ENCODE measurements at regions not wholly inside any gene's neighbourhood (a gene's known extent, or its start where the extent isn't known, plus 50 kb on each side); places are given as distances from the start of the nearest gene placed in this dataset.
"Not testable (repeated sequence)": the region's sequence is repeated elsewhere in the genome, so short reads cannot be mapped to it uniquely, and the experiment has no call there.

DNA sequence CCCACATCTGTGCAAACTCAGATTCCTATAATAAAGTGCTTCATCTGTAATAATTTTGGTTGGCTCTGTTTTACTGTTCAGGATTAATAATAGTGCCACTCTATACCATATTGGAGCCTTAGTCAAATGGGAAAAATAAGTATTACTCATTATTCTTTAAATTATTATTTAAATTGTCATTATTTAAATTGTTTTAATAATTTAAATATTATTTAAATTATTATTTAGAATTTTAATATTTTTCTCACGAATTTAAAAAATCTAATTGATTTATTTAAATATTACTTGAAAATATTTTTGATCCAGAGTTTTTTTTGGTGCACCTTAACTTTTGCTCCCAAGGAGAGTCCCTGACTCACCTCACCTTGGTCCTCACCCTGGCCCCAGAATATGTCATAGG, 245.7 kb upstream of the MDGA2 start:
- no peak overlapping the region for H3K4me3 ChIP-seq (ENCODE audit: low read depth, low read length)
- TF ChIP-seq, protein P1, sequence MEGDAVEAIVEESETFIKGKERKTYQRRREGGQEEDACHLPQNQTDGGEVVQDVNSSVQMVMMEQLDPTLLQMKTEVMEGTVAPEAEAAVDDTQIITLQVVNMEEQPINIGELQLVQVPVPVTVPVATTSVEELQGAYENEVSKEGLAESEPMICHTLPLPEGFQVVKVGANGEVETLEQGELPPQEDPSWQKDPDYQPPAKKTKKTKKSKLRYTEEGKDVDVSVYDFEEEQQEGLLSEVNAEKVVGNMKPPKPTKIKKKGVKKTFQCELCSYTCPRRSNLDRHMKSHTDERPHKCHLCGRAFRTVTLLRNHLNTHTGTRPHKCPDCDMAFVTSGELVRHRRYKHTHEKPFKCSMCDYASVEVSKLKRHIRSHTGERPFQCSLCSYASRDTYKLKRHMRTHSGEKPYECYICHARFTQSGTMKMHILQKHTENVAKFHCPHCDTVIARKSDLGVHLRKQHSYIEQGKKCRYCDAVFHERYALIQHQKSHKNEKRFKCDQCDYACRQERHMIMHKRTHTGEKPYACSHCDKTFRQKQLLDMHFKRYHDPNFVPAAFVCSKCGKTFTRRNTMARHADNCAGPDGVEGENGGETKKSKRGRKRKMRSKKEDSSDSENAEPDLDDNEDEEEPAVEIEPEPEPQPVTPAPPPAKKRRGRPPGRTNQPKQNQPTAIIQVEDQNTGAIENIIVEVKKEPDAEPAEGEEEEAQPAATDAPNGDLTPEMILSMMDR (IDR thresholded peaks at IDR 0.05; ENCODE audit: low read depth, low read length, missing control alignments): no peak
- in situ Hi-C loops (cut with HindIII; ENCODE audit: low sequenced_read_pairs): no loop called here
- no peak for DNase-seq (ENCODE audit: low read depth)

DNA sequence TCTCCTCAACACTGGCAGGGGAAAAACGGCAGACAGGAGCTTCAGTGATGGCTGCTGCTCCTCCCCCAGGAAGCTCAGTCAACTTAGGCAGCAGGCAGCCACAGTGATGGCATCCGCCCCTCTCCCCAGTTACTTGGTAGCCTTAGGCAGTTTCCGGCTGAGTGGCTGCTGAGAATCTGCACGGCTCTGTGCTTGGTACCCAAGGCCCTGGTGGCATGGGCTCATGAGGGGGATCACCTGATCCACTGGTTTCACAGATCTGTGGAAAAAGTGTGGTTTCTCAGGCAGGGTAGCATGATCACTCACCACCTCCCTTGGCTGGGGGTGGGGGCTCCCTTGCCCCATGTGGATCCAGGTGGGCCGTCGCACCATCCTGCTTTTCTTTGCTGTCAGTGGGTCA, 244.6 kb upstream of the MDGA2 start:
- in situ Hi-C loops (cut with HindIII; ENCODE audit: low sequenced_read_pairs): no loop called here
- H3K4me3 ChIP-seq (ENCODE audit: low read depth, low read length): no peak overlapping the region
- no peak for DNase-seq (ENCODE audit: low read depth)
- TF ChIP-seq, protein P1 (IDR thresholded peaks at IDR 0.05; ENCODE audit: low read depth, low read length, missing control alignments): no peak

DNA sequence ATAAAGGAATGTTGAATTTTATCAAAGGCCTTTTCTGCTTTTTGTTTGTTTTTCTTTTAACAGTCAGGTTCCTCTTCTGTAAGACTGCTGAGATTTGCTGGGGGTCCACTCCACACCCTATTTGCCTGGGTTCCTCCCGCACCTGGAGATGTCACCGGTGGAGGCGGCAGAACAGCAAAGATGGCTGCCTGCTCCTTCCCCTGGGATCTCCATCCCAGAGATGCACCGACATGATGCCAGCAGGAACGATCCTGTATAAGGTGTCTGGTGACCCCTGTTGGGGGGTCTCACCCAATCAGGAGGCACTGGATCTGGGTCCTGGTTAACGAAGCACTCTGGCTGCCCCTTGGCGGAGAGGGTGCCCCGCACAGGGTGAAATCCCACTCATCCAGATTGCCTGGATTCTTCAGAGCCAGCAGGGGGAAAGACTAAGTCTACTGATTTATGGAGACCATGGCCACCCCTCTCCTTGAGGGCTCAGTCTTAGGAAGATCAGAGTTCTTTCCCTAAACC, 244.0 kb upstream of the MDGA2 start:
- no peak for DNase-seq (ENCODE audit: low read depth)

DNA sequence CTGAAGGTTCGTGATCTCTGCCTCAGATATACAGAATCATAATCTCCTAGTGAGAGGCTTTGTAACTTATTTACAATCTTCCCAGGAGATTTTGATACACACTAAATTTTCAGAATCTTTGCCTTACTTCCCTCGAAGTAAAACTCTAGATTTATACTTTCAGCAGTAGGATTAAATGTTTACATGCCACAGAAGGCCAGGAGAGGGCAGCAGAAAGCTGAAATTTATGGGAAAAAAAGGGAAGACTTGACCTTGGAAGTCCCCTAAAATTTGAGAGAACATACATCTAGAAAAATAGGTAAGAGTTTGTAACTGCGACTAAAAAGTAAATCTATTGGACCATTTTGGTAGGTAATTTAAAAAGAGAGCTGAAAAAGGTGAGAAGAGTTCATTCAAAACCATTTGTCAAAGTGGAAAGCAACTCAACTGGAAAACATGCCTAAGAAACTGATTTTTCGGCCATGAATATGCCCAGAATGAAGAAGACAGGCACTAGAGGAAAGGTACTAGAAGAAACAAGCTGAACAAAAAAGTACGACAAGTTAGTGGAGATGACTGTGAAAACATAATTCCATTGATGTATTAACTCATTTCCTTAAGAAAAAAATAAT, 242.0 kb upstream of the MDGA2 start:
- in situ Hi-C loops (cut with HindIII; ENCODE audit: low sequenced_read_pairs): no loop called here
- no peak overlapping the region for H3K4me3 ChIP-seq (ENCODE audit: low read depth, low read length)
- TF ChIP-seq, protein P1 (IDR thresholded peaks at IDR 0.05; ENCODE audit: low read depth, low read length, missing control alignments): peak; percentile 52
- DNase-seq (ENCODE audit: low read depth): peak; percentile 1

More for the DNA sequence above, 244.0 kb upstream of the MDGA2 start:
- TF ChIP-seq, protein P1 (IDR thresholded peaks at IDR 0.05; ENCODE audit: low read depth, low read length, missing control alignments): no peak
- no peak overlapping the region for H3K4me3 ChIP-seq (ENCODE audit: low read depth, low read length)
- in situ Hi-C loops (cut with HindIII; ENCODE audit: low sequenced_read_pairs): no loop called here

DNA sequence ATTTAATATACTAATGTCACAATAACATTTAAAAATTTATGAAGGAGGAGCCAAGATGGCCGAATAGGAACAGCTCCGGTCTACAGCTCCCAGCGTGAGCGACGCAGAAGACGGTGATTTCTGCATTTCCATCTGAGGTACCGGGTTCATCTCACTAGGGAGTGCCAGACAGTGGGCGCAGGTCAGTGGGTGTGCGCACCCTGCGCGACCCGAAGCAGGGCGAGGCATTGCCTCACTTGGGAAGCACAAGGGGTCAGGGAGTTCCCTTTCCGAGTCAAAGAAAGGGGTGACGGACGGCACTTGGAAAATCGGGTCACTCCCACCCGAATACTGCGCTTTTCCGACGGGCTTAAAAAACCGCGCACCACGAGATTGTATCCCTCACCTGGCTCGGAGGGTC, 225.7 kb upstream of the MDGA2 start:
- H3K4me3 ChIP-seq (ENCODE audit: low read depth, low read length); DNase-seq (ENCODE audit: low read depth); in situ Hi-C loops (cut with HindIII; ENCODE audit: low sequenced_read_pairs): not testable (repeated sequence)

DNA sequence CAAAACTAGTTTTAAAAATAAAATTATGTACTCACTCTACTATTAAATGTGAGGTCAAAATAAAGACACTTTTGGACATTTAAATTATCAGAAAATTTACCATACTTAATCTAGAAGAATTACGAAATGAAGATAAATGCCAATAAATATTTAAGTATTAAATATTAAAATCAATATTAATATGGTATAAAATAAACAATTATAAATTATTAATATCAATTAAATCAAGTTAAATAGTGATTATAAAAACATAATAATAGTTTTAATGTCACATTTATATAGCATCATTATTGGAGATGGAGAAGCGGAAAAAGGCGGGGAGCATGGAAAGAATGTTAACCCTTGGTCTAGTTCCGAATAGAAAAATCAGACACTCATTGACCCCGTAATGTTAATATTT, 224.3 kb upstream of the MDGA2 start:
- TF ChIP-seq, protein P1 (IDR thresholded peaks at IDR 0.05; ENCODE audit: low read depth, low read length, missing control alignments): no peak
- no peak for DNase-seq (ENCODE audit: low read depth)
- H3K4me3 ChIP-seq (ENCODE audit: low read depth, low read length): no peak overlapping the region
- in situ Hi-C loops (cut with HindIII; ENCODE audit: low sequenced_read_pairs): no loop called here

DNA sequence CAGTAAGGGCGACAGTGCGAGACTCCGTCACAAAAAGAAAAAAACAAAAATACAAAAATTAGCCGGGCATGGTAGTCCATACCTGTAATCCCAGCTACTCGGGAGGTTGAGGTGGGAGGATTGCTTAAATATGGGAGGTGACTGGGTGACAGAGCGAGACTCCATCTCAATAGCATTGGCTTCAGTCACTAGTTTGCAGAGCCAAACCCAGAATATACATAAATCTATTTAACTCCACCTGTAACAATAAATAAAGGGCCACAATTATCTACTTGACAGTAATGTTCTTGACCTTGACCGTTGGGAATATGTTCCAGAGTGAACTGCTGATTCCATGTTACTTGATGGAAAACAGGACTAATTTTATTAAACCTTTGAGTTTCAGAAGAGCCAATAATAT, 198.9 kb upstream of the MDGA2 start:
- in situ Hi-C loops (cut with HindIII; ENCODE audit: low sequenced_read_pairs): no loop called here
- DNase-seq (ENCODE audit: low read depth): no peak
- no peak overlapping the region for H3K4me3 ChIP-seq (ENCODE audit: low read depth, low read length)
- TF ChIP-seq, protein P1 (IDR thresholded peaks at IDR 0.05; ENCODE audit: low read depth, low read length, missing control alignments): no peak

Data from astrocyte of the cerebellum (primary cell).